Hindlimb muscle (tissue), 1 donor: ENCODE measurements at regions not wholly inside any gene's neighbourhood (a gene's known extent, or its start where the extent isn't known, plus 50 kb on each side); places are given as distances from the start of the nearest gene placed in this dataset.

Source experiments
- DNase-seq: peaks from one replicate; pipeline ENCODE4 v3.0.0-alpha.2; 2013

- DNase-seq: no peak
These were observed 53.5 kb upstream of the TIPARP start for GRCh38 chr3:156620901-156621300.

- no peak for DNase-seq
These were observed 54.1 kb upstream of the TIPARP start for GRCh38 chr3:156620260-156620659.

- DNase-seq: no peak
These were observed 55.0 kb upstream of the TIPARP start for GRCh38 chr3:156619376-156619775.

GRCh38 chr3:156617781-156618180, 56.6 kb upstream of the TIPARP start:
- no peak for DNase-seq

GRCh38 chr3:156617145-156617544, 57.2 kb upstream of the TIPARP start:
- DNase-seq: no peak

GRCh38 chr3:156615592-156616173, 58.7 kb upstream of the TIPARP start:
- DNase-seq: no peak

- DNase-seq: no peak
These were observed 59.5 kb upstream of the TIPARP start for GRCh38 chr3:156614642-156615511.

- DNase-seq: no peak
These were observed 58.0 kb upstream of the SSR3 start for GRCh38 chr3:156612903-156613302.

- no peak for DNase-seq
These were observed 57.1 kb upstream of the SSR3 start for GRCh38 chr3:156611870-156612494.

GRCh38 chr3:156610154-156610553, 55.2 kb upstream of the SSR3 start:
- no peak for DNase-seq

GRCh38 chr3:156609546-156609945, 54.6 kb upstream of the SSR3 start:
- no peak for DNase-seq

- DNase-seq: no peak
These were observed 53.9 kb upstream of the SSR3 start for GRCh38 chr3:156608601-156609514.

GRCh38 chr3:156606729-156607128, 51.8 kb upstream of the SSR3 start:
- no peak for DNase-seq

GRCh38 chr3:156605686-156606605, 51.0 kb upstream of the SSR3 start:
- DNase-seq: peak; percentile 66

GRCh38 chr3:156604642-156605144, 49.8 kb upstream of the SSR3 start:
- DNase-seq: no peak
